CD14-positive monocyte (primary cell): ENCODE measurements at regions not wholly inside any gene's neighbourhood (a gene's known extent, or its start where the extent isn't known, plus 50 kb on each side); places are given as distances from the start of the nearest gene placed in this dataset.

ENCODE experiments used
- DNase-seq, 3 donors: peaks; one replicate each; pipeline ENCODE4 v3.0.0-alpha.2; 2011 to 2022
- H2AFZ ChIP-seq: 2 replicates; pipeline ENCODE4 v1.6.0; 2012; ENCODE audit warnings: mild to moderate bottlenecking, low read depth, low read length, inconsistent platforms; ENCODE audit not compliant: insufficient read depth, poor library complexity, severe bottlenecking
- H3K27ac ChIP-seq, 2 donors: 1 replicate in 1 of 2; 2 replicates in 1 of 2; pipeline ENCODE4 v1.5.1; 2012 to 2013; ENCODE audit warnings: low read length in 2 of 2, control low read depth in 1 of 2, inconsistent platforms in 1 of 2, low read depth in 1 of 2, mild to moderate bottlenecking in 1 of 2
- H3K27me3 ChIP-seq, 2 donors: one replicate each; pipeline versions ENCODE4 v1.6.0 to v1.6.1; 2011 to 2013; ENCODE audit warnings: low read length in 2 of 2; ENCODE audit not compliant: control insufficient read depth in 2 of 2, insufficient read depth in 2 of 2
- H3K36me3 ChIP-seq, 2 donors: replicated peaks in 1 of 2; 1 replicate in 1 of 2; 2 replicates in 1 of 2; pipeline versions ENCODE4 v1.5.1 to v1.6.1; 2012 to 2013; ENCODE audit warnings: low read length in 2 of 2, control low read depth in 1 of 2, inconsistent platforms in 1 of 2, mild to moderate bottlenecking in 1 of 2; ENCODE audit not compliant: insufficient read depth in 2 of 2, control insufficient read depth in 1 of 2
- H3K4me1 ChIP-seq, 2 donors: 1 replicate in 1 of 2; 2 replicates in 1 of 2; pipeline versions ENCODE4 v1.5.1 to v1.6.1; 2012 to 2013; ENCODE audit warnings: low read length in 2 of 2, control low read depth in 1 of 2, inconsistent platforms in 1 of 2, mild to moderate bottlenecking in 1 of 2, moderate library complexity in 1 of 2; ENCODE audit not compliant: insufficient read depth in 2 of 2, control insufficient read depth in 1 of 2
- H3K4me2 ChIP-seq: replicated peaks from 2 replicates; pipeline ENCODE3; 2012; ENCODE audit warnings: low read length, moderate library complexity, mild to moderate bottlenecking; ENCODE audit not compliant: poor library complexity, severe bottlenecking; ENCODE audit errors: extremely low read depth
- H3K4me3 ChIP-seq, 3 experiments: fragments of 200-600 bp in 1 of 3; sonication (generic) in 1 of 3; replicated peaks in 1 of 3; 1 replicate in 2 of 3; 2 replicates in 1 of 3; pipeline ENCODE4 v1.5.1; 2011 to 2013; ENCODE audit warnings: low read length in 3 of 3, mild to moderate bottlenecking in 3 of 3, control low read depth in 2 of 3, low read depth in 2 of 3, inconsistent platforms in 1 of 3, moderate library complexity in 1 of 3
- H3K79me2 ChIP-seq: 2 replicates; pipeline ENCODE4 v1.6.0; 2012; ENCODE audit warnings: mild to moderate bottlenecking, control low read depth, inconsistent platforms, low read length, moderate library complexity; ENCODE audit not compliant: insufficient read depth
- H3K9ac ChIP-seq: 2 replicates; pipeline ENCODE4 v1.6.0; 2017; ENCODE audit warnings: low read length, mild to moderate bottlenecking; ENCODE audit not compliant: insufficient read depth, poor library complexity, severe bottlenecking
- H3K9me3 ChIP-seq, 2 donors: replicated peaks in 1 of 2; 1 replicate in 1 of 2; 2 replicates in 1 of 2; pipeline versions ENCODE4 v1.5.1 to v1.6.1; 2012 to 2013; ENCODE audit warnings: low read length in 2 of 2, control low read depth in 1 of 2; ENCODE audit not compliant: control insufficient read depth in 1 of 2, insufficient read depth in 1 of 2
- H4K20me1 ChIP-seq: 2 replicates; pipeline ENCODE4 v1.6.0; 2012; ENCODE audit warnings: mild to moderate bottlenecking, low read length, control low read depth, moderate library complexity; ENCODE audit not compliant: insufficient read depth
- H3K27ac Mint-ChIP-seq, 7 donors: one replicate each; pipeline ENCODE4 v1.8.0; 2020; ENCODE audit warnings: mild to moderate bottlenecking in 7 of 7, mixed read lengths in 7 of 7, moderate library complexity in 6 of 7, inconsistent platforms in 2 of 7
- H3K27me3 Mint-ChIP-seq, 3 donors: one replicate each; pipeline ENCODE4 v1.8.0; 2021 to 2022; ENCODE audit warnings: low read depth in 3 of 3, mild to moderate bottlenecking in 3 of 3, mixed read lengths in 3 of 3, moderate library complexity in 3 of 3, inconsistent platforms in 1 of 3
- H3K36me3 Mint-ChIP-seq, 2 donors: one replicate each; pipeline ENCODE4 v1.8.0; 2020; ENCODE audit warnings: mixed read lengths in 2 of 2, inconsistent platforms in 1 of 2, mild to moderate bottlenecking in 1 of 2
- H3K4me1 Mint-ChIP-seq: one replicate; pipeline ENCODE4 v1.8.0; 2020; ENCODE audit warnings: mild to moderate bottlenecking, mixed read lengths
- H3K4me3 Mint-ChIP-seq, 2 donors: one replicate each; pipeline ENCODE4 v1.8.0; 2020; ENCODE audit warnings: mild to moderate bottlenecking in 2 of 2, mixed read lengths in 2 of 2, moderate library complexity in 1 of 2
- H3K9me3 Mint-ChIP-seq, 7 donors: one replicate each; pipeline ENCODE4 v1.8.0; 2020 to 2022; ENCODE audit warnings: mixed read lengths in 7 of 7, mild to moderate bottlenecking in 6 of 7, moderate library complexity in 6 of 7, inconsistent platforms in 2 of 7
- WGBS: methylation state at CpG from one replicate; pipeline ENCODE4 v1.1.5; 2013; ENCODE audit warnings: missing lambda C conversion rate; ENCODE audit not compliant: insufficient coverage; 5-methylcytosine and 5-hydroxymethylcytosine counted together
- intact Hi-C, 2 donors: fragments of 100-400 bp; cut with micrococcal nuclease; formaldehyde crosslinking; loops; one replicate each; pipeline versions ENCODE4 v1.15.0 to v1.15.1; 2023
- TF ChIP-seq, protein P1 (sequence below): fragments of 200-600 bp; IDR thresholded peaks from one replicate; pipeline ENCODE4 v1.8.0; 2022; ENCODE audit warnings: antibody characterized with exemption, mild to moderate bottlenecking

DNA sequence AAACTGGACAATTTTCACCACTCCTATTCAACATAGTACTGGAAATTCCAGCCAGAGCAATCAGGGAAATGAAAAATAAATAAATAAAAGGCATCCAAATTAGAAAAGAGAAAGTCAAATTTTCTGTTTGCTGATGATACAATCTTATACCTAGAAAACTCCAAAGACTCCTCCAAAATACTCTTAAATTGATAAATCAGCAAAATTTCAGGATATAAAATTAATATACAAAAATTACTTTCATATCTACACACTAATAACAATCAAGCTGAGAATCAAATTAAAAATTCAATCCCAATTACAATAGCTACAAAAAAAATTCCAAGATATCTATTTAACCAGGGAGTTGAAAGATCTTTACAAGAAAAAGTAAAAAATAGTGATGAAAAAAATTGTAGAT, 651.9 kb downstream of the DTWD2 start:
- H3K27me3 ChIP-seq = no peaks in the 10 kb centered on the region
- H3K36me3 ChIP-seq = no peaks in the 10 kb centered on the region
- no peaks in the 10 kb centered on the region for H3K79me2 ChIP-seq
- H3K4me3 ChIP-seq = no peak overlapping the region
- Mint-ChIP-seq H3K36me3 (no peaks in the 10 kb centered on the region), H3K9me3 (peaks cover 0 to 14% (median 6%) of the 10 kb centered on the region in 7 donors), H3K27me3 (no peaks in the 10 kb centered on the region), H3K4me1 (no peaks in the 10 kb centered on the region), H3K27ac (no peak overlapping the region), H3K4me3 (no peak overlapping the region)
- H3K27ac ChIP-seq = no peak overlapping the region
- intact Hi-C loops = no loop called here
- peaks cover 6 to 9% of the 10 kb centered on the region in 2 donors for H3K9me3 ChIP-seq
- TF ChIP-seq, protein P1, sequence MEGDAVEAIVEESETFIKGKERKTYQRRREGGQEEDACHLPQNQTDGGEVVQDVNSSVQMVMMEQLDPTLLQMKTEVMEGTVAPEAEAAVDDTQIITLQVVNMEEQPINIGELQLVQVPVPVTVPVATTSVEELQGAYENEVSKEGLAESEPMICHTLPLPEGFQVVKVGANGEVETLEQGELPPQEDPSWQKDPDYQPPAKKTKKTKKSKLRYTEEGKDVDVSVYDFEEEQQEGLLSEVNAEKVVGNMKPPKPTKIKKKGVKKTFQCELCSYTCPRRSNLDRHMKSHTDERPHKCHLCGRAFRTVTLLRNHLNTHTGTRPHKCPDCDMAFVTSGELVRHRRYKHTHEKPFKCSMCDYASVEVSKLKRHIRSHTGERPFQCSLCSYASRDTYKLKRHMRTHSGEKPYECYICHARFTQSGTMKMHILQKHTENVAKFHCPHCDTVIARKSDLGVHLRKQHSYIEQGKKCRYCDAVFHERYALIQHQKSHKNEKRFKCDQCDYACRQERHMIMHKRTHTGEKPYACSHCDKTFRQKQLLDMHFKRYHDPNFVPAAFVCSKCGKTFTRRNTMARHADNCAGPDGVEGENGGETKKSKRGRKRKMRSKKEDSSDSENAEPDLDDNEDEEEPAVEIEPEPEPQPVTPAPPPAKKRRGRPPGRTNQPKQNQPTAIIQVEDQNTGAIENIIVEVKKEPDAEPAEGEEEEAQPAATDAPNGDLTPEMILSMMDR = no peak
- no peak overlapping the region for H2AFZ ChIP-seq
- DNase-seq = no peak
- no peaks in the 10 kb centered on the region for H4K20me1 ChIP-seq
- no peak overlapping the region for H3K9ac ChIP-seq
- H3K4me1 ChIP-seq = no peaks in the 10 kb centered on the region
- H3K4me2 ChIP-seq = no peak overlapping the region

DNA sequence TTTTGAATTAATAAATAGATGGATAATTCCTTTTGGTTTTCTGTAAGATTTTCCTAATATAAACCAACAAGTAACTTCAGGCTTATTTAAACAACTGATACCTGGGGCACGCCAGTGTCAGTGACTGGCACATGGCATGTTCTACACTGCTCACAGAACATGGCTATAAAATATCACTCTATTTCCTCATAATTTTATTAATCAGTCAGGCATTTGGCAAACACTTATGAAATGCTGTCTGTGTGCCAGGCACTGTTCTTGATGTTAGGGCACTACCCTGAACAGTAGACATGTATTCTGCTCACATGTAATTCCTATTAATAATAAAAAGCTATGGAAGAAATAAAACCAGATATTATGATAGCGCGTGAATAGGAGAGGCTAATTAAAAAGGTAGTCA, 661.0 kb downstream of the DTWD2 start:
- Mint-ChIP-seq H3K9me3 (peaks cover under 1 to 12% (median 4%) of the 10 kb centered on the region in 7 donors), H3K4me1 (no peaks in the 10 kb centered on the region), H3K36me3 (no peaks in the 10 kb centered on the region), H3K4me3 (no peak overlapping the region), H3K27me3 (no peaks in the 10 kb centered on the region), H3K27ac (no peak overlapping the region)
- Histone ChIP-seq H3K9me3 (peaks cover 5 to 8% of the 10 kb centered on the region in 2 donors), H3K9ac (no peak overlapping the region), H3K27me3 (no peaks in the 10 kb centered on the region), H3K4me1 (no peaks in the 10 kb centered on the region), H3K36me3 (no peaks in the 10 kb centered on the region), H4K20me1 (no peaks in the 10 kb centered on the region), H3K79me2 (no peaks in the 10 kb centered on the region), H3K4me3 (no peak overlapping the region), H3K4me2 (no peak overlapping the region), H3K27ac (no peak overlapping the region), H2AFZ (no peak overlapping the region)
- DNase-seq = no peak
- intact Hi-C loops = no loop called here
- WGBS = 100% methylated on average over 2 of the region's 3 CpGs
- TF ChIP-seq, protein P1 = no peak
